HCT116 (cell line): ENCODE measurements at regions not wholly inside any gene's neighbourhood (a gene's known extent, or its start where the extent isn't known, plus 50 kb on each side); places are given as distances from the start of the nearest gene placed in this dataset.

Experiments
- CTCF ChIP-seq, 3 experiments: fragments of 200-600 bp in 1 of 3; sonication (generic) in 1 of 3; IDR thresholded peaks in 2 of 3; conservative IDR thresholded peaks in 1 of 3; 2 replicates each; pipeline ENCODE4 v1.5.1; 2012 to 2017; ENCODE audit warnings: low read depth in 2 of 3, low read length in 2 of 3, antibody characterized with exemption in 1 of 3, borderline replicate concordance in 1 of 3, control low read depth in 1 of 3, mild to moderate bottlenecking in 1 of 3, mixed read lengths in 1 of 3, mixed run types in 1 of 3, moderate library complexity in 1 of 3; ENCODE audit not compliant: insufficient read depth in 1 of 3
- EZH2 ChIP-seq: fragments of 200-600 bp; sonication (generic); IDR thresholded peaks from 2 replicates; pipeline ENCODE4 v1.6.1; 2017; ENCODE audit warnings: antibody characterized with exemption, mixed run types

GRCh38 chr11:103548838-103549237 is 439.6 kb downstream of the DYNC2H1 start:
- TF ChIP-seq CTCF (IDR thresholded peaks at IDR 0.05 in 2 of 3, conservative IDR thresholded peaks at IDR 0.05 in 1 of 3; ENCODE audit: borderline replicate concordance in 1 of 3, insufficient read depth in 1 of 3, low read depth in 2 of 3, low read length in 2 of 3) (no peak), EZH2 (no peak)
